ENCODE measurements at regions not wholly inside any gene's neighbourhood (a gene's known extent, or its start where the extent isn't known, plus 50 kb on each side); places are given as distances from the start of the nearest gene placed in this dataset.

DNA sequence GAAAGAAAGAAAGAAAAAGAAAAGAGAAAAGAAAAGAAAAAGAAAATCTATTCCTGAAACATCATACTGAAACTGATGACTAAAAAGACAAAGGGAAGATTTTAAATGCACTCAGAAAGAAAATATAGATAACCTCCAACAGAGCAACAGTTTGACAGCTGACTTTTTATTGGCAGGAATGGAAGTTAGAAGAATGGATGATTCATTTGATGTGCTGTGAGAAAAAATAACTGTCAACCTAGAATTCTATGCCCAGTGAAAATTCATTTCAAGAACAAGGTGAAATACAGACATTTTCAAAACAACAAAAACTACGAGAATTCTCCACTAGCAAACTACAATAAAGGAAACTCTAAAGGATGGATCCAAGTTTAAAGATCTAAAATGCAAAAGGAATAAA is 50.5 kb upstream of the HSPA12A start:
- no peak for DNase-seq (ENCODE audit: low spot score, unreplicated experiment)
- Mint-ChIP-seq H3K27me3 (peaks cover 27% of the 10 kb centered on the region), H3K4me3 (ENCODE audit: low read depth) (no peak overlapping the region), H3K4me1 (ENCODE audit: low read depth) (no peaks in the 10 kb centered on the region), H3K27ac (no peak overlapping the region), H3K9me3 (ENCODE audit: low read depth) (no peaks in the 10 kb centered on the region), H3K36me3 (ENCODE audit: insufficient read depth) (no peaks in the 10 kb centered on the region)
- no peak for TF ChIP-seq CTCF (IDR thresholded peaks at IDR 0.05; ENCODE audit: unreplicated experiment)

- Mint-ChIP-seq H3K9me3 (ENCODE audit: low read depth) (no peaks in the 10 kb centered on the region), H3K27me3 (peaks cover 36% of the 10 kb centered on the region), H3K4me3 (ENCODE audit: low read depth) (no peak overlapping the region), H3K4me1 (ENCODE audit: low read depth) (no peaks in the 10 kb centered on the region), H3K36me3 (ENCODE audit: insufficient read depth) (no peaks in the 10 kb centered on the region), H3K27ac (no peak overlapping the region)
- DNase-seq (ENCODE audit: low spot score, unreplicated experiment) = no peak
- TF ChIP-seq CTCF (IDR thresholded peaks at IDR 0.05; ENCODE audit: unreplicated experiment) = no peak
These were observed 52.8 kb upstream of the ENO4 start for GRCh38 chr10:116796469-116796868.

- no peaks in the 10 kb centered on the region for H3K9me3 Mint-ChIP-seq (ENCODE audit: low read depth)
- peaks cover 39% of the 10 kb centered on the region for H3K27me3 Mint-ChIP-seq
- TF ChIP-seq CTCF (IDR thresholded peaks at IDR 0.05; ENCODE audit: unreplicated experiment) = peak; percentile 95
- H3K4me1 Mint-ChIP-seq (ENCODE audit: low read depth) = no peaks in the 10 kb centered on the region
- no peak overlapping the region for H3K4me3 Mint-ChIP-seq (ENCODE audit: low read depth)
- peak; percentile 72 for DNase-seq (ENCODE audit: low spot score, unreplicated experiment)
- H3K36me3 Mint-ChIP-seq (ENCODE audit: insufficient read depth) = no peaks in the 10 kb centered on the region
- no peak overlapping the region for H3K27ac Mint-ChIP-seq
These were observed 52.3 kb upstream of the ENO4 start for GRCh38 chr10:116796910-116797513.

DNA sequence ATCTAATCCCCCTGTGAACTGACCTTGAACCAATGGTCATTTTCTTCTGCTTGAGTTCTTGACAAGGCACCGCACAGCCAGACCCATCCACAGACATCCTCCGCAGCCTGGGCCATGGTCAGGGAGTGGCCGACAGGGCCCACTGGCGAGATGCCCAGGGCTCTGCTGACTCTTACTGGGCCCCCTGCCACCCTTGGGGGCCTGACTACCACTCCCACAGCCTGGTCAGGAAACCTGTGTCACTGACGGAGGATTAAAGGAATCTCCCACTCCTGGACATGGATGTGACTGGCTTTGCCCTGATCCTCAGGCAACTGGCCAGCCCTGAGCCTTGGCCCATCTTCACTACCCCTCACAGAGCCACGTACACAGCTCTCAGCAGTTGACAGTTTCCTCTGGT is 50.4 kb upstream of the ENO4 start:
- no peak overlapping the region for H3K4me3 Mint-ChIP-seq (ENCODE audit: low read depth)
- no peak for DNase-seq (ENCODE audit: low spot score, unreplicated experiment)
- no peaks in the 10 kb centered on the region for H3K9me3 Mint-ChIP-seq (ENCODE audit: low read depth)
- no peaks in the 10 kb centered on the region for H3K36me3 Mint-ChIP-seq (ENCODE audit: insufficient read depth)
- peaks cover 46% of the 10 kb centered on the region for H3K27me3 Mint-ChIP-seq
- no peak for TF ChIP-seq CTCF (IDR thresholded peaks at IDR 0.05; ENCODE audit: unreplicated experiment)
- no peak overlapping the region for H3K27ac Mint-ChIP-seq
- H3K4me1 Mint-ChIP-seq (ENCODE audit: low read depth) = no peaks in the 10 kb centered on the region

Measured in progenitor cell of endocrine pancreas (in vitro differentiated cells).